Epithelial cell of proximal tubule (primary cell): ENCODE measurements at regions not wholly inside any gene's neighbourhood (a gene's known extent, or its start where the extent isn't known, plus 50 kb on each side); places are given as distances from the start of the nearest gene placed in this dataset.

Experiments
- DNase-seq: peaks from one replicate; pipeline ENCODE4 v3.0.0-alpha.2; 2011; ENCODE audit warnings: low read depth
- H3K4me3 ChIP-seq: 2 replicates; pipeline ENCODE4 v1.5.1; 2011; ENCODE audit warnings: low read depth, mild to moderate bottlenecking, low read length
- TF ChIP-seq, protein P1 (sequence below): conservative IDR thresholded peaks from 2 replicates; pipeline ENCODE4 v1.5.1; 2012; ENCODE audit warnings: low read depth, mild to moderate bottlenecking, low read length

DNA sequence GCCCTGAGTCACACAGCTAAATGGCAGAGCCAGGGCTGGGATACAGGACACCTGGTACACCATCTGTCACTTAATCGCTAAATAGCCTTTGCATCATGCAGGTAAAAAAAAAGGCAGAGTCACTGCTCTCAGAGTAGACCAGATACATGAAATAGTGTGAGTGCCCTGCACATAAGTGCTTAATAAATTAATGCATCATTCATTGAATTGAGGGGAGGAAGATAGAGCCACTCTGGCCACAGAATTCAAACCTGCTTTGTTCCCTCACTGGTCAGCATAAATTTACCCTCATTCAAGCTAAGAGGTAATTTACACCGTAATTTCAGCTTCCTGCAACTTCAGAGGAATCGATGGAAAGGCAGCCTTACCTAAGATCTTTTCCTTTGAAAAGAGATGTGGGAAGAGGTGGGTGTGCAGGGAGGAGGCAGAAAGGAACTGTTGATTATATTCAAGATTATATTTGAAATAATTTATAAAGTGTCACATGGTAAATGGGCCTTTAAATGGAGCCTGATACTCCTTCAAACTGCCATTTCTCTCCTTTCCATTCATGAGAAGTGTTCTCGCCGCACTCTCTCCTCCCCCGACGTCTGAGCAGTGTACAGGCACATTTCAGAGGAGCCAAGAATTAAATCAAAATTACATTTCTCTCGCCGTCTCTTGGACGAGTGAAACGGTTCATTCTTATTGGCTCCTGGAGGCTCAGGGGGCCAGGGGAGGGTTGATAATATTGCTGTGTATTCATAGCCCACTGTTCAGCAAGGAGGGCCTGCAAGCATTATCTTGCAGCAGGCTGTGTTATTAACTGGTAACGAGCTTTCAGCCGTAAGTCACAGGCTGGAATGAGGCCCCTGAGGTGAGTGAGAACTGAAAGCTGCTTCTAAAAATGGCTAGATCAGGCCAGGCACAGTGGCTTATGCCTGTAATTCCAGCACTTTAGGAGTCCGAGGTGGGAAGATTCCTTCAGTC, 52.2 kb upstream of the HMGXB4 start:
- DNase-seq = no peak
- no peak overlapping the region for H3K4me3 ChIP-seq
- TF ChIP-seq, protein P1, sequence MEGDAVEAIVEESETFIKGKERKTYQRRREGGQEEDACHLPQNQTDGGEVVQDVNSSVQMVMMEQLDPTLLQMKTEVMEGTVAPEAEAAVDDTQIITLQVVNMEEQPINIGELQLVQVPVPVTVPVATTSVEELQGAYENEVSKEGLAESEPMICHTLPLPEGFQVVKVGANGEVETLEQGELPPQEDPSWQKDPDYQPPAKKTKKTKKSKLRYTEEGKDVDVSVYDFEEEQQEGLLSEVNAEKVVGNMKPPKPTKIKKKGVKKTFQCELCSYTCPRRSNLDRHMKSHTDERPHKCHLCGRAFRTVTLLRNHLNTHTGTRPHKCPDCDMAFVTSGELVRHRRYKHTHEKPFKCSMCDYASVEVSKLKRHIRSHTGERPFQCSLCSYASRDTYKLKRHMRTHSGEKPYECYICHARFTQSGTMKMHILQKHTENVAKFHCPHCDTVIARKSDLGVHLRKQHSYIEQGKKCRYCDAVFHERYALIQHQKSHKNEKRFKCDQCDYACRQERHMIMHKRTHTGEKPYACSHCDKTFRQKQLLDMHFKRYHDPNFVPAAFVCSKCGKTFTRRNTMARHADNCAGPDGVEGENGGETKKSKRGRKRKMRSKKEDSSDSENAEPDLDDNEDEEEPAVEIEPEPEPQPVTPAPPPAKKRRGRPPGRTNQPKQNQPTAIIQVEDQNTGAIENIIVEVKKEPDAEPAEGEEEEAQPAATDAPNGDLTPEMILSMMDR = no peak

DNA sequence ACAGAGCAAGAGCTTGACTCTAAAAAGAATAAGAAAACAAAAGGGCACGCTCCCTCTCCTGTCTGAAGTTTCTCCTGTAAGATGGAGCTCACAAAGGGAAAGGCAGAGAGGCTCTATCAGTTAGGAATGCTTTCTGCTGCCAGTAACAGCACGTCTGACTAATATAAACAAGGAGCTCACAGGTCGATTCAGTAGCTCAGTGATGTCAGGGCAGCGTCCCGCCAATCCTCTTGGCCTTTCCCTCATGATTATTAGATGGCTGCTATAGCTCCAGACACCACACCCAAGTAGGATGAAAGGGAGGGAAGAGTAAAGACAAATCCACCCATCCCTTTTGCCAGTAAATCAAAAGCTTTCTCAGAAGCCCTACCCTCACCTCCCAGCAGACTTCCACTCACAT, 51.3 kb upstream of the HMGXB4 start:
- no peak overlapping the region for H3K4me3 ChIP-seq
- TF ChIP-seq, protein P1 = no peak
- no peak for DNase-seq

DNA sequence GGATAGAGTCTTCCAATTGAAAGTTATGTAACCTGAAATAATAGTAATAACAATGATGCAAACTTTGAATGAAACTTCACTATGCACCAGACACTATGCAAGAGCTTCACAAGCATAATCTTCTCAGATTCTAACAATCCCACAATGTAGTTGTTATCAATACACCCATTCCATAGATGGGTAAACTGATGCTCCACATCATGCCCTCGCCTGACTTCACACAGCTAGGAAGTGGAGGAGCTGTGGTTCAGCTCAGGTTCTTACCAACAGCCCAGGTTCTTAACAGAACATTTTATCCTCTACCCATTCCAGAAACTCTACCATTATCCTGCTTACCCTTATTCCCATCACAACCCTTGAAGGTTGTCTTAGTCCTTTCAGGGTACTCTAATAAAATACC, 50.4 kb upstream of the HMGXB4 start:
- no peak overlapping the region for H3K4me3 ChIP-seq
- TF ChIP-seq, protein P1 = no peak
- no peak for DNase-seq
